RWPE1 (cell line): ENCODE measurements at regions not wholly inside any gene's neighbourhood (a gene's known extent, or its start where the extent isn't known, plus 50 kb on each side); places are given as distances from the start of the nearest gene placed in this dataset.

Source experiments
- CTCF ChIA-PET: fragments of 350-600 bp; sonication (Branson Sonifier 250); formaldehyde crosslinking; extraction: SDS; loops from one replicate; lab custom pipeline; 2021; lab: Yijun Ruan, JAX
- POLR2A ChIA-PET: fragments of 400-600 bp; formaldehyde crosslinking; extraction: SDS; loops from one replicate; lab custom pipeline; 2020; ENCODE audit warnings: antibody characterized with exemption; ENCODE audit not compliant: low non-redundant PET; lab: Yijun Ruan, JAX
- DNase-seq: peaks from one replicate; pipeline ENCODE4 v3.0.0; 2012; ENCODE audit warnings: low spot score
- H3K27ac ChIP-seq: fragments of 450-650 bp; 2 replicates; pipeline ENCODE4 v1.5.1; 2017
- TF ChIP-seq, protein P1 (sequence below): fragments of 450-650 bp; conservative IDR thresholded peaks from 2 replicates; pipeline ENCODE4 v1.5.1; 2017; ENCODE audit warnings: low read depth, mild to moderate bottlenecking

GRCh38 chrX:56069299-56069931 lies 162.7 kb upstream of the KLF8 start:
- POLR2A ChIA-PET, result no interaction called here

GRCh38 chrX:56089376-56089775 lies 142.8 kb upstream of the KLF8 start:
- CTCF ChIA-PET, result no interaction called here
- POLR2A ChIA-PET, result no interaction called here
- TF ChIP-seq, protein P1, sequence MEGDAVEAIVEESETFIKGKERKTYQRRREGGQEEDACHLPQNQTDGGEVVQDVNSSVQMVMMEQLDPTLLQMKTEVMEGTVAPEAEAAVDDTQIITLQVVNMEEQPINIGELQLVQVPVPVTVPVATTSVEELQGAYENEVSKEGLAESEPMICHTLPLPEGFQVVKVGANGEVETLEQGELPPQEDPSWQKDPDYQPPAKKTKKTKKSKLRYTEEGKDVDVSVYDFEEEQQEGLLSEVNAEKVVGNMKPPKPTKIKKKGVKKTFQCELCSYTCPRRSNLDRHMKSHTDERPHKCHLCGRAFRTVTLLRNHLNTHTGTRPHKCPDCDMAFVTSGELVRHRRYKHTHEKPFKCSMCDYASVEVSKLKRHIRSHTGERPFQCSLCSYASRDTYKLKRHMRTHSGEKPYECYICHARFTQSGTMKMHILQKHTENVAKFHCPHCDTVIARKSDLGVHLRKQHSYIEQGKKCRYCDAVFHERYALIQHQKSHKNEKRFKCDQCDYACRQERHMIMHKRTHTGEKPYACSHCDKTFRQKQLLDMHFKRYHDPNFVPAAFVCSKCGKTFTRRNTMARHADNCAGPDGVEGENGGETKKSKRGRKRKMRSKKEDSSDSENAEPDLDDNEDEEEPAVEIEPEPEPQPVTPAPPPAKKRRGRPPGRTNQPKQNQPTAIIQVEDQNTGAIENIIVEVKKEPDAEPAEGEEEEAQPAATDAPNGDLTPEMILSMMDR, result no peak
- no peak overlapping the region for H3K27ac ChIP-seq
- DNase-seq, result no peak

More at GRCh38 chrX:56069299-56069931, 162.7 kb upstream of the KLF8 start:
- no peak for DNase-seq
- H3K27ac ChIP-seq, result no peak overlapping the region
- TF ChIP-seq, protein P1, result no peak
- CTCF ChIA-PET, result no interaction called here

GRCh38 chrX:56099271-56099670 lies 132.9 kb upstream of the KLF8 start:
- DNase-seq, result no peak

DNA sequence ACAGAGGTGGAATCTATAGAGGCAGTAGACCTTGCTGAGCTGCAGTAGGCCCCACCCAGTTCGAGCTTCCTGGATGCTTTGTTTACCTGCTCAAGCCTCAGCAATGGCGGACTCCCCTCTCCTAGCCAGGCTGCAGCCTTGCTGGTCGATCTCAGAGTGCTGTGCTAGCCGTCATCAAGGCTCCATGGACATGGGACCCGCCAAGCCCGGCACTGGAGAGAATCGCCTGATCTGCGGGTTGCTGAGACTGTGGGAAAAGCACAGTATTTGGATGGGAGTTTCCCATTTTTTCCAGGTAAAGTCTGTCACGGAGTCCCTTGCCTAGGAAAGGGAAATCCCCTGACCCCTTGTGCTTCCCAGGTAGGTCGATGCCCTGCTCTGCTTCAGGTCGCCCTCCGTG lies 124.8 kb upstream of the KLF8 start:
- ChIA-PET CTCF (no interaction called here), POLR2A (no interaction called here)
- no peak for DNase-seq
- TF ChIP-seq, protein P1, result no peak
- no peak overlapping the region for H3K27ac ChIP-seq

More at GRCh38 chrX:56099271-56099670, 132.9 kb upstream of the KLF8 start:
- H3K27ac ChIP-seq, result no peak overlapping the region
- ChIA-PET POLR2A (no interaction called here), CTCF (no interaction called here)
- TF ChIP-seq, protein P1, result no peak

DNA sequence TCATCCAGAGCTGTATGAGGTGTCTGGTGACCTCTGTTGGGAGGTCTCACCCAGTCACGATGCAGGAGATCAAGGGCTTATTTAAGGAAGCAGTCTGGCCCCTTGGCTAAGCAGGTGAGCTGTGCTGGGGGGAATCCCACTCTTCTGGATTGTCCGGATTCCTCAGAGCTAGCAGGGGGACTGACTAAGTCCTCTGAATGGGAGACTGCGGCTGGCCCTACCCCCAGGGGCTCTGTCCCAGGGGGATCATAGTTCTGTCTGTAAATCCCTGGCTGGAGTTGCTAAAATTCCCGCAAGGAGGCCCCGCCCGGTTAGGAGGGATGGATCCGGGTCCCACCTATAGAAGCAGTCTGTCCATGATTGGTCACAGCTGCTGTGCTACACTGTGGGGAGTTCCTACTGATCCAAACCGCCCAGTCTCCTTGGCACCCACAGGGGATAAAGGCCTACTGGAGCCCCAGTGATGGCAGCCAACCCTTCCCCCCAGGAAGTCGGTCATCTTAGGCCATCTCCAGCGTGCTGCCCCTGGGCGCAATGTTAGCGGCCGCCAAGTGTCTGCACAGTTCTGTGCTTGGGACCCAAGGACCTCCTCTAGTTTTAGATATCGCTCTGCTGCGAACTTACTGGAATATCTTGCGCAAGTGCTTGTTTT lies 118.2 kb upstream of the KLF8 start:
- TF ChIP-seq, protein P1, result no peak
- H3K27ac ChIP-seq, result no peak overlapping the region
- ChIA-PET CTCF (interaction anchor here (0.6 kb wide), 1 partner anchor 135 kb away, joined by 3 read pairs; no protein-coding TSS in a partner anchor), POLR2A (no interaction called here)
- no peak for DNase-seq

- DNase-seq, result no peak
- CTCF ChIA-PET, result no interaction called here
- POLR2A ChIA-PET, result no interaction called here
- TF ChIP-seq, protein P1, result no peak
- H3K27ac ChIP-seq, result no peak overlapping the region
Observed at GRCh38 chrX:56114437-56114787, 117.7 kb upstream of the KLF8 start.
